CD8-positive, alpha-beta memory T cell (primary cell): ENCODE measurements at regions not wholly inside any gene's neighbourhood (a gene's known extent, or its start where the extent isn't known, plus 50 kb on each side); places are given as distances from the start of the nearest gene placed in this dataset.

Source experiments
- CTCF ChIA-PET: fragments of 350-600 bp; sonication (Branson Sonifier 250); formaldehyde crosslinking; loops from one replicate; lab custom pipeline; 2021; ENCODE audit warnings: antibody characterized with exemption; lab: Charles Lee
- POLR2A ChIA-PET: fragments of 350-600 bp; sonication (Branson Sonifier 250); formaldehyde crosslinking; loops from one replicate; lab custom pipeline; 2021; ENCODE audit warnings: antibody characterized with exemption; lab: Charles Lee
- DNase-seq, 5 donors: peaks; one replicate each; pipeline versions ENCODE4 v3.0.0 to v3.0.0-alpha.2; 2020 to 2022; ENCODE audit warnings: mixed read lengths in 1 of 5
- H3K27ac ChIP-seq: one replicate; pipeline ENCODE4 v1.7.0; 2013; ENCODE audit warnings: low read depth, mild to moderate bottlenecking, low read length, moderate library complexity
- H3K27me3 ChIP-seq: 2 replicates; pipeline ENCODE4 v1.7.0; 2013; ENCODE audit warnings: low read length, mild to moderate bottlenecking; ENCODE audit not compliant: insufficient read depth, poor library complexity, severe bottlenecking
- H3K36me3 ChIP-seq: 2 replicates; pipeline ENCODE4 v1.7.0; 2013; ENCODE audit warnings: mild to moderate bottlenecking, low read length, moderate library complexity; ENCODE audit not compliant: insufficient read depth
- H3K4me1 ChIP-seq: 2 replicates; pipeline ENCODE4 v1.7.0; 2013; ENCODE audit warnings: mild to moderate bottlenecking, low read length, moderate library complexity; ENCODE audit not compliant: insufficient read depth
- H3K4me3 ChIP-seq: 2 replicates; pipeline ENCODE4 v1.7.0; 2013; ENCODE audit warnings: mild to moderate bottlenecking, low read length
- H3K9me3 ChIP-seq: 2 replicates; pipeline ENCODE4 v1.7.0; 2013; ENCODE audit warnings: mild to moderate bottlenecking, low read length
- H3K27ac Mint-ChIP-seq, 8 donors: one replicate each; pipeline ENCODE4 v1.8.0; 2020 to 2021; ENCODE audit warnings: mixed read lengths in 8 of 8, mild to moderate bottlenecking in 6 of 8, inconsistent platforms in 3 of 8, moderate library complexity in 3 of 8
- H3K27me3 Mint-ChIP-seq, 2 donors: one replicate each; pipeline ENCODE4 v1.8.0; 2020 to 2021; ENCODE audit warnings: mixed read lengths in 2 of 2, mild to moderate bottlenecking in 1 of 2, moderate library complexity in 1 of 2
- H3K36me3 Mint-ChIP-seq, 3 donors: one replicate each; pipeline ENCODE4 v1.8.0; 2020 to 2021; ENCODE audit warnings: mixed read lengths in 3 of 3, inconsistent platforms in 1 of 3, mild to moderate bottlenecking in 1 of 3
- H3K4me1 Mint-ChIP-seq, 3 donors: one replicate each; pipeline ENCODE4 v1.8.0; 2020 to 2021; ENCODE audit warnings: mixed read lengths in 3 of 3, inconsistent platforms in 1 of 3, mild to moderate bottlenecking in 1 of 3
- H3K4me3 Mint-ChIP-seq, 7 donors: one replicate each; pipeline ENCODE4 v1.8.0; 2020 to 2021; ENCODE audit warnings: mixed read lengths in 7 of 7, mild to moderate bottlenecking in 6 of 7, moderate library complexity in 4 of 7, inconsistent platforms in 2 of 7
- H3K9me3 Mint-ChIP-seq, 5 donors: one replicate each; pipeline ENCODE4 v1.8.0; 2020 to 2022; ENCODE audit warnings: mixed read lengths in 5 of 5, mild to moderate bottlenecking in 3 of 5, moderate library complexity in 2 of 5, inconsistent platforms in 1 of 5

- Histone ChIP-seq H3K9me3 (no peaks in the 10 kb centered on the region), H3K4me3 (no peak overlapping the region), H3K27me3 (no peaks in the 10 kb centered on the region), H3K36me3 (no peaks in the 10 kb centered on the region), H3K27ac (no peak overlapping the region), H3K4me1 (no peaks in the 10 kb centered on the region)
- H3K27ac Mint-ChIP-seq = no peak overlapping the region
- CTCF ChIA-PET = no interaction called here
- H3K27me3 Mint-ChIP-seq = peaks cover 0 to 2% of the 10 kb centered on the region in 2 donors
- no peaks in the 10 kb centered on the region for H3K36me3 Mint-ChIP-seq
- H3K9me3 Mint-ChIP-seq = peaks cover 0 to 3% (median 0%) of the 10 kb centered on the region in 5 donors
- H3K4me1 Mint-ChIP-seq = no peaks in the 10 kb centered on the region
- DNase-seq = no peak
- no peak overlapping the region for H3K4me3 Mint-ChIP-seq
- POLR2A ChIA-PET = no interaction called here
Observed at GRCh38 chr10:35912615-35913569, 270.8 kb upstream of the FZD8 start.

GRCh38 chr10:35911954-35912353, 269.9 kb upstream of the FZD8 start:
- H3K27ac ChIP-seq = no peak overlapping the region
- Mint-ChIP-seq H3K4me1 (no peaks in the 10 kb centered on the region), H3K4me3 (no peak overlapping the region), H3K27ac (no peak overlapping the region), H3K9me3 (peaks cover 0 to 2% (median 0%) of the 10 kb centered on the region in 5 donors), H3K36me3 (no peaks in the 10 kb centered on the region), H3K27me3 (peaks cover 0 to 2% of the 10 kb centered on the region in 2 donors)
- H3K27me3 ChIP-seq = no peaks in the 10 kb centered on the region
- H3K4me1 ChIP-seq = no peaks in the 10 kb centered on the region
- CTCF ChIA-PET = no interaction called here
- POLR2A ChIA-PET = no interaction called here
- DNase-seq = no peak
- no peaks in the 10 kb centered on the region for H3K9me3 ChIP-seq
- no peaks in the 10 kb centered on the region for H3K36me3 ChIP-seq
- H3K4me3 ChIP-seq = no peak overlapping the region

- Mint-ChIP-seq H3K27ac (no peak overlapping the region), H3K27me3 (peaks cover 0 to 2% of the 10 kb centered on the region in 2 donors), H3K4me3 (no peak overlapping the region), H3K36me3 (no peaks in the 10 kb centered on the region), H3K4me1 (no peaks in the 10 kb centered on the region), H3K9me3 (peaks cover 0 to 8% (median 3%) of the 10 kb centered on the region in 5 donors)
- ChIA-PET POLR2A (no interaction called here), CTCF (no interaction called here)
- H3K4me1 ChIP-seq = no peaks in the 10 kb centered on the region
- DNase-seq = no peak
- H3K36me3 ChIP-seq = no peaks in the 10 kb centered on the region
- no peaks in the 10 kb centered on the region for H3K9me3 ChIP-seq
- no peaks in the 10 kb centered on the region for H3K27me3 ChIP-seq
- H3K27ac ChIP-seq = no peak overlapping the region
- no peak overlapping the region for H3K4me3 ChIP-seq
Observed at GRCh38 chr10:35911233-35911632, 269.1 kb upstream of the FZD8 start.

GRCh38 chr10:35910234-35910633, 268.1 kb upstream of the FZD8 start:
- H3K36me3 Mint-ChIP-seq = no peaks in the 10 kb centered on the region

GRCh38 chr10:35909121-35909720, 267.1 kb upstream of the FZD8 start:
- Mint-ChIP-seq H3K4me1 (no peaks in the 10 kb centered on the region), H3K27ac (no peak overlapping the region), H3K4me3 (no peak overlapping the region), H3K36me3 (no peaks in the 10 kb centered on the region), H3K9me3 (peaks cover 0 to 8% (median 3%) of the 10 kb centered on the region in 5 donors), H3K27me3 (peaks cover 0 to 2% of the 10 kb centered on the region in 2 donors)
- DNase-seq = no peak
- Histone ChIP-seq H3K4me1 (no peaks in the 10 kb centered on the region), H3K4me3 (no peak overlapping the region), H3K27ac (no peak overlapping the region), H3K27me3 (no peaks in the 10 kb centered on the region), H3K9me3 (no peaks in the 10 kb centered on the region), H3K36me3 (no peaks in the 10 kb centered on the region)
- CTCF ChIA-PET = no interaction called here
- POLR2A ChIA-PET = no interaction called here

More at GRCh38 chr10:35910234-35910633, 268.1 kb upstream of the FZD8 start:
- CTCF ChIA-PET = no interaction called here
- Histone ChIP-seq H3K27me3 (no peaks in the 10 kb centered on the region), H3K9me3 (no peaks in the 10 kb centered on the region), H3K36me3 (no peaks in the 10 kb centered on the region), H3K4me3 (no peak overlapping the region), H3K4me1 (no peaks in the 10 kb centered on the region), H3K27ac (no peak overlapping the region)
- H3K4me1 Mint-ChIP-seq = no peaks in the 10 kb centered on the region
- peaks cover 0 to 8% (median 3%) of the 10 kb centered on the region in 5 donors for H3K9me3 Mint-ChIP-seq
- no peak overlapping the region for H3K27ac Mint-ChIP-seq
- peaks cover 0 to 2% of the 10 kb centered on the region in 2 donors for H3K27me3 Mint-ChIP-seq
- no peak for DNase-seq
- POLR2A ChIA-PET = no interaction called here
- no peak overlapping the region for H3K4me3 Mint-ChIP-seq

GRCh38 chr10:35908451-35908850, 266.4 kb upstream of the FZD8 start:
- Mint-ChIP-seq H3K27me3 (peaks cover 0 to 2% of the 10 kb centered on the region in 2 donors), H3K27ac (no peak overlapping the region), H3K9me3 (peaks cover 0 to 8% (median 3%) of the 10 kb centered on the region in 5 donors), H3K4me3 (no peak overlapping the region), H3K36me3 (no peaks in the 10 kb centered on the region), H3K4me1 (no peaks in the 10 kb centered on the region)
- no peaks in the 10 kb centered on the region for H3K27me3 ChIP-seq
- ChIA-PET POLR2A (no interaction called here), CTCF (no interaction called here)
- DNase-seq = no peak
- H3K4me3 ChIP-seq = no peak overlapping the region
- no peaks in the 10 kb centered on the region for H3K4me1 ChIP-seq
- H3K36me3 ChIP-seq = no peaks in the 10 kb centered on the region
- no peaks in the 10 kb centered on the region for H3K9me3 ChIP-seq
- H3K27ac ChIP-seq = no peak overlapping the region

DNA sequence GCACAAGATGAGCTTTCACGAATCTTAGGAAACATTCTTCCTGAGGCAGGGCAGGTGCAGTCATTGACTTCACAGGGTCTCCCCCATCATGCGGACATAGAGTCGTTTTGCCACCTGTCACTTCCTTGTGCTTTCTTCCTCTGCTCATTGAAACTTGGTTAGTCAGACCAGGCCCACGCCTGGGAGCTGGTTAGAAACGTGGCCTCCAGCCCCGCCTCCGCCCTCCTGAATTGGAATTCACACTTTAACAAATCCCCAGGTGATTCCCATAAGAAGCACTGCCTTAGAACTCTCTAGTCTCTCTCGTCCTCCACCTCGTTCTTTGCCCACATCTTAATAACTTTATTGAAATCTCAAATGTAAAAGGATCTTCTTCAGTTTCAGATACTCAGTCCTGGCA, 265.5 kb upstream of the FZD8 start:
- no peaks in the 10 kb centered on the region for H3K9me3 ChIP-seq
- no peak for DNase-seq
- no peak overlapping the region for H3K27ac Mint-ChIP-seq
- no peaks in the 10 kb centered on the region for H3K36me3 Mint-ChIP-seq
- POLR2A ChIA-PET = no interaction called here
- no peak overlapping the region for H3K4me3 Mint-ChIP-seq
- peaks cover 0 to 8% (median 3%) of the 10 kb centered on the region in 5 donors for H3K9me3 Mint-ChIP-seq
- no peaks in the 10 kb centered on the region for H3K36me3 ChIP-seq
- no peaks in the 10 kb centered on the region for H3K27me3 ChIP-seq
- no peaks in the 10 kb centered on the region for H3K4me1 ChIP-seq
- H3K4me1 Mint-ChIP-seq = no peaks in the 10 kb centered on the region
- H3K27ac ChIP-seq = no peak overlapping the region
- peaks cover 0 to 2% of the 10 kb centered on the region in 2 donors for H3K27me3 Mint-ChIP-seq
- no peak overlapping the region for H3K4me3 ChIP-seq
- CTCF ChIA-PET = no interaction called here

DNA sequence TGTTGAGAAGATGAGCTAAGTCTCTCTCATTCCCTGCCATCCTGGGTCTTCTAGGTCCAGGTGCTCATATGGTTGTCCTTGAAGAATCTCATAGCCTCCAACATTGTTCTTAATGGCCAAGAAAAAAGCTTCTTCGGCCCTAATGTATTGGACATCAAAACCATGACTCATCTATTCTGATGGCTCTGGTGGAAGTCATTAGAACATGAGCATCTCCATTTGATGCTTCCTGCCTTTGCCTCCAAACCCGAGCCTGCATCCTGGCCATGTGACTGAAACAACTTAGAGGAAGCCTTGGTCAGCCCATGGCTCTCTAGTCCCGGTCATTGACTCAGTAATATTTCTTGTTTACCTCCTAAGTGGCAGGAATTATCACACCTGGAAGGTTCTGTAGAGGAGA, 264.1 kb upstream of the FZD8 start:
- POLR2A ChIA-PET = no interaction called here
- Mint-ChIP-seq H3K4me1 (no peaks in the 10 kb centered on the region), H3K27ac (no peak overlapping the region), H3K27me3 (no peaks in the 10 kb centered on the region), H3K4me3 (no peak overlapping the region), H3K36me3 (no peaks in the 10 kb centered on the region), H3K9me3 (peaks cover 0 to 11% (median 3%) of the 10 kb centered on the region in 5 donors)
- Histone ChIP-seq H3K4me3 (no peak overlapping the region), H3K9me3 (no peaks in the 10 kb centered on the region), H3K27ac (no peak overlapping the region), H3K4me1 (no peaks in the 10 kb centered on the region), H3K36me3 (no peaks in the 10 kb centered on the region), H3K27me3 (no peaks in the 10 kb centered on the region)
- CTCF ChIA-PET = no interaction called here
- DNase-seq = no peak
